Activated naive CD8-positive, alpha-beta T cell treated with anti-CD3 and anti-CD28 coated beads, Interleukin-2, amount 10 ng/mL, durations not matched to agents 7 days and 5 days (primary cell): ENCODE measurements at regions not wholly inside any gene's neighbourhood (a gene's known extent, or its start where the extent isn't known, plus 50 kb on each side); places are given as distances from the start of the nearest gene placed in this dataset.

Experiments used
- ATAC-seq: fragments of 150-1000 bp; cut with Tn5 transposase; one replicate; pipeline ENCODE4 v1.10.0; 2021; ENCODE audit warnings: low read depth, moderate library complexity
- POLR2A ChIA-PET: fragments of 350-600 bp; sonication (Branson Sonifier 250); formaldehyde crosslinking; loops from one replicate; lab custom pipeline; 2021; ENCODE audit warnings: antibody characterized with exemption; lab: Charles Lee
- DNase-seq: peaks from one replicate; pipeline ENCODE4 v3.0.0; 2021
- H3K27ac Mint-ChIP-seq: one replicate; pipeline ENCODE4 v1.8.0; 2022; ENCODE audit warnings: mild to moderate bottlenecking, mixed read lengths
- H3K27me3 Mint-ChIP-seq: one replicate; pipeline ENCODE4 v1.8.0; 2022; ENCODE audit warnings: mild to moderate bottlenecking, moderate library complexity, mixed read lengths
- H3K36me3 Mint-ChIP-seq: one replicate; pipeline ENCODE4 v1.8.0; 2021; ENCODE audit warnings: mild to moderate bottlenecking, mixed read lengths
- H3K4me1 Mint-ChIP-seq: one replicate; pipeline ENCODE4 v1.8.0; 2021; ENCODE audit warnings: mixed read lengths
- H3K4me3 Mint-ChIP-seq: one replicate; pipeline ENCODE4 v1.8.0; 2022; ENCODE audit warnings: mild to moderate bottlenecking, moderate library complexity, mixed read lengths
- H3K9me3 Mint-ChIP-seq: one replicate; pipeline ENCODE4 v1.8.0; 2021; ENCODE audit warnings: mixed read lengths

GRCh38 chr3:43926055-43926454 is 235.3 kb downstream of the ABHD5 start:
- Mint-ChIP-seq H3K4me1 (peaks cover 2% of the 10 kb centered on the region), H3K9me3 (no peaks in the 10 kb centered on the region), H3K27me3 (peaks cover 48% of the 10 kb centered on the region), H3K36me3 (no peaks in the 10 kb centered on the region), H3K27ac (no peak overlapping the region), H3K4me3 (no peak overlapping the region)
- ATAC-seq (no peak), DNase-seq (no peak)
- POLR2A ChIA-PET, result no interaction called here

- peaks cover 3% of the 10 kb centered on the region for H3K9me3 Mint-ChIP-seq
- POLR2A ChIA-PET, result no interaction called here
Observed at GRCh38 chr3:43932921-43933320, 242.2 kb downstream of the ABHD5 start.

GRCh38 chr3:43948013-43948412 is 257.3 kb downstream of the ABHD5 start:
- Mint-ChIP-seq H3K4me1 (peaks cover 17% of the 10 kb centered on the region), H3K27ac (no peak overlapping the region), H3K9me3 (no peaks in the 10 kb centered on the region), H3K4me3 (no peak overlapping the region), H3K27me3 (peaks cover 15% of the 10 kb centered on the region), H3K36me3 (no peaks in the 10 kb centered on the region)
- DNase-seq (no peak), ATAC-seq (no peak)
- POLR2A ChIA-PET, result no interaction called here

More at GRCh38 chr3:43932921-43933320, 242.2 kb downstream of the ABHD5 start:
- no peak overlapping the region for H3K4me3 Mint-ChIP-seq
- H3K36me3 Mint-ChIP-seq, result no peaks in the 10 kb centered on the region
- no peaks in the 10 kb centered on the region for H3K4me1 Mint-ChIP-seq
- DNase-seq (no peak), ATAC-seq (no peak)
- H3K27ac Mint-ChIP-seq, result no peak overlapping the region
- peaks cover 45% of the 10 kb centered on the region for H3K27me3 Mint-ChIP-seq

GRCh38 chr3:43949594-43949993 is 258.9 kb downstream of the ABHD5 start:
- no peak overlapping the region for H3K4me3 Mint-ChIP-seq
- DNase-seq (no peak), ATAC-seq (no peak)
- H3K27ac Mint-ChIP-seq, result no peak overlapping the region
- POLR2A ChIA-PET, result no interaction called here
- H3K9me3 Mint-ChIP-seq, result no peaks in the 10 kb centered on the region
- H3K27me3 Mint-ChIP-seq, result peaks cover 13% of the 10 kb centered on the region
- H3K36me3 Mint-ChIP-seq, result no peaks in the 10 kb centered on the region
- peaks cover 17% of the 10 kb centered on the region for H3K4me1 Mint-ChIP-seq

- Mint-ChIP-seq H3K4me3 (peak overlapping the region; percentile 22), H3K27me3 (peaks cover 22% of the 10 kb centered on the region), H3K4me1 (peaks cover 17% of the 10 kb centered on the region), H3K36me3 (no peaks in the 10 kb centered on the region), H3K9me3 (no peaks in the 10 kb centered on the region), H3K27ac (no peak overlapping the region)
- peak; percentile 78 for ATAC-seq
- POLR2A ChIA-PET, result no interaction called here
- no peak for DNase-seq
Observed at GRCh38 chr3:43950775-43951174, 260.0 kb downstream of the ABHD5 start.

- POLR2A ChIA-PET, result no interaction called here
- H3K9me3 Mint-ChIP-seq, result no peaks in the 10 kb centered on the region
- ATAC-seq (no peak), DNase-seq (no peak)
- no peak overlapping the region for H3K4me3 Mint-ChIP-seq
- H3K4me1 Mint-ChIP-seq, result peaks cover 17% of the 10 kb centered on the region
- H3K27ac Mint-ChIP-seq, result no peak overlapping the region
- no peaks in the 10 kb centered on the region for H3K36me3 Mint-ChIP-seq
- H3K27me3 Mint-ChIP-seq, result peaks cover 29% of the 10 kb centered on the region
Observed at GRCh38 chr3:43951813-43952212, 261.1 kb downstream of the ABHD5 start.

- Mint-ChIP-seq H3K4me3 (no peak overlapping the region), H3K9me3 (no peaks in the 10 kb centered on the region), H3K27ac (no peak overlapping the region), H3K36me3 (no peaks in the 10 kb centered on the region), H3K27me3 (peaks cover 28% of the 10 kb centered on the region), H3K4me1 (peaks cover 12% of the 10 kb centered on the region)
- DNase-seq, result no peak
- POLR2A ChIA-PET, result no interaction called here
- no peak for ATAC-seq
Observed at GRCh38 chr3:43953380-43953779, 262.6 kb downstream of the ABHD5 start.

- no peak overlapping the region for H3K27ac Mint-ChIP-seq
- H3K4me3 Mint-ChIP-seq, result no peak overlapping the region
- DNase-seq, result no peak
- no peaks in the 10 kb centered on the region for H3K9me3 Mint-ChIP-seq
- ATAC-seq, result no peak
- H3K36me3 Mint-ChIP-seq, result no peaks in the 10 kb centered on the region
- POLR2A ChIA-PET, result no interaction called here
- peaks cover 12% of the 10 kb centered on the region for H3K4me1 Mint-ChIP-seq
- H3K27me3 Mint-ChIP-seq, result peaks cover 25% of the 10 kb centered on the region
Observed at GRCh38 chr3:43953814-43954692, 263.3 kb downstream of the ABHD5 start.

- Mint-ChIP-seq H3K4me1 (no peaks in the 10 kb centered on the region), H3K27me3 (peaks cover 35% of the 10 kb centered on the region), H3K36me3 (no peaks in the 10 kb centered on the region), H3K4me3 (no peak overlapping the region), H3K9me3 (no peaks in the 10 kb centered on the region), H3K27ac (no peak overlapping the region)
- DNase-seq (no peak), ATAC-seq (no peak)
- POLR2A ChIA-PET, result no interaction called here
Observed at GRCh38 chr3:43956945-43957344, 266.2 kb downstream of the ABHD5 start.

- ATAC-seq (no peak), DNase-seq (no peak)
- H3K9me3 Mint-ChIP-seq, result no peaks in the 10 kb centered on the region
- peaks cover 33% of the 10 kb centered on the region for H3K27me3 Mint-ChIP-seq
- H3K4me1 Mint-ChIP-seq, result no peaks in the 10 kb centered on the region
- no peak overlapping the region for H3K4me3 Mint-ChIP-seq
- no peaks in the 10 kb centered on the region for H3K36me3 Mint-ChIP-seq
- H3K27ac Mint-ChIP-seq, result no peak overlapping the region
- POLR2A ChIA-PET, result no interaction called here
Observed at GRCh38 chr3:43957553-43957952, 266.8 kb downstream of the ABHD5 start.

- POLR2A ChIA-PET, result no interaction called here
- Mint-ChIP-seq H3K27ac (no peak overlapping the region), H3K36me3 (no peaks in the 10 kb centered on the region), H3K27me3 (peaks cover 32% of the 10 kb centered on the region), H3K4me3 (no peak overlapping the region), H3K4me1 (no peaks in the 10 kb centered on the region), H3K9me3 (no peaks in the 10 kb centered on the region)
- DNase-seq (no peak), ATAC-seq (no peak)
Observed at GRCh38 chr3:43958005-43958770, 267.4 kb downstream of the ABHD5 start.

GRCh38 chr3:43958973-43959372 is 268.2 kb downstream of the ABHD5 start:
- H3K27me3 Mint-ChIP-seq, result peaks cover 32% of the 10 kb centered on the region
- POLR2A ChIA-PET, result no interaction called here
- H3K4me3 Mint-ChIP-seq, result no peak overlapping the region
- DNase-seq, result no peak
- ATAC-seq, result no peak
- H3K36me3 Mint-ChIP-seq, result no peaks in the 10 kb centered on the region
- H3K27ac Mint-ChIP-seq, result no peak overlapping the region
- H3K9me3 Mint-ChIP-seq, result no peaks in the 10 kb centered on the region
- no peaks in the 10 kb centered on the region for H3K4me1 Mint-ChIP-seq

GRCh38 chr3:43959498-43960447 is 269.0 kb downstream of the ABHD5 start:
- Mint-ChIP-seq H3K27me3 (peaks cover 27% of the 10 kb centered on the region), H3K9me3 (no peaks in the 10 kb centered on the region), H3K36me3 (no peaks in the 10 kb centered on the region), H3K4me1 (peaks cover 2% of the 10 kb centered on the region), H3K27ac (no peak overlapping the region), H3K4me3 (no peak overlapping the region)
- no peak for ATAC-seq
- DNase-seq, result no peak
- POLR2A ChIA-PET, result no interaction called here
